Astrocyte (in vitro differentiated cells and primary cell): ENCODE measurements at regions not wholly inside any gene's neighbourhood (a gene's known extent, or its start where the extent isn't known, plus 50 kb on each side); places are given as distances from the start of the nearest gene placed in this dataset.
A peak's percentile ranks its signal among the peaks of the same experiment; 100 is the strongest.

Experiments used
- DNase-seq: peaks from one replicate; pipeline ENCODE4 v3.0.0-alpha.2; 2010; ENCODE audit warnings: low read depth
- FAIRE-seq: peaks from 2 replicates; lab custom pipeline; 2011; peaks lifted over from hg19 to GRCh38; lab: Jason Lieb, UNC
- H2AFZ ChIP-seq: 2 replicates; pipeline ENCODE4 v1.6.0; 2012; ENCODE audit warnings: low read depth, low read length, inconsistent platforms
- H3K27ac ChIP-seq: 2 replicates; pipeline ENCODE4 v1.5.1; 2011; ENCODE audit warnings: low read depth, low read length, inconsistent platforms
- H3K27me3 ChIP-seq: 2 replicates; pipeline ENCODE4 v1.6.0; 2011; ENCODE audit warnings: low read length, inconsistent platforms; ENCODE audit not compliant: insufficient read depth
- H3K36me3 ChIP-seq: 2 replicates; pipeline ENCODE4 v1.5.1; 2011; ENCODE audit warnings: low read length, inconsistent platforms; ENCODE audit not compliant: insufficient read depth
- H3K4me1 ChIP-seq: 2 replicates; pipeline ENCODE4 v1.5.1; 2011; ENCODE audit warnings: low read length, inconsistent platforms; ENCODE audit not compliant: insufficient read depth
- H3K4me2 ChIP-seq: 2 replicates; pipeline ENCODE4 v1.6.0; 2012; ENCODE audit warnings: low read length, inconsistent platforms
- H3K4me3 ChIP-seq: 2 replicates; pipeline ENCODE4 v1.5.1; 2011; ENCODE audit warnings: low read depth, mild to moderate bottlenecking, low read length, inconsistent platforms; ENCODE audit not compliant: insufficient read depth
- H3K79me2 ChIP-seq: 2 replicates; pipeline ENCODE4 v1.6.0; 2012; ENCODE audit warnings: mild to moderate bottlenecking, low read length, inconsistent platforms; ENCODE audit not compliant: insufficient read depth
- H3K9ac ChIP-seq: 2 replicates; pipeline ENCODE4 v1.6.0; 2012; ENCODE audit warnings: mild to moderate bottlenecking, low read length, inconsistent platforms
- H3K9me3 ChIP-seq: 2 replicates; pipeline ENCODE4 v1.5.1; 2012; ENCODE audit warnings: low read depth, mild to moderate bottlenecking, low read length, inconsistent platforms; ENCODE audit not compliant: insufficient read depth
- H4K20me1 ChIP-seq: 2 replicates; pipeline ENCODE4 v1.6.0; 2012; ENCODE audit warnings: low read length, inconsistent platforms; ENCODE audit not compliant: insufficient read depth
- H3K27ac Mint-ChIP-seq: one replicate; pipeline ENCODE4 v1.8.0; 2021; ENCODE audit warnings: mild to moderate bottlenecking, mixed read lengths; ENCODE audit not compliant: unreplicated experiment
- H3K27me3 Mint-ChIP-seq: one replicate; pipeline ENCODE4 v1.8.0; 2021; ENCODE audit warnings: low read depth, mixed read lengths; ENCODE audit not compliant: unreplicated experiment
- H3K36me3 Mint-ChIP-seq: one replicate; pipeline ENCODE4 v1.8.0; 2021; ENCODE audit warnings: low read depth, mixed read lengths; ENCODE audit not compliant: unreplicated experiment
- H3K4me1 Mint-ChIP-seq: one replicate; pipeline ENCODE4 v1.8.0; 2021; ENCODE audit warnings: low read depth, mixed read lengths; ENCODE audit not compliant: unreplicated experiment
- H3K4me3 Mint-ChIP-seq: one replicate; pipeline ENCODE4 v1.8.0; 2021; ENCODE audit warnings: mild to moderate bottlenecking, moderate library complexity, mixed read lengths; ENCODE audit not compliant: unreplicated experiment
- H3K9me3 Mint-ChIP-seq: one replicate; pipeline ENCODE4 v1.8.0; 2021; ENCODE audit warnings: mild to moderate bottlenecking, mixed read lengths; ENCODE audit not compliant: unreplicated experiment
- EZH2 ChIP-seq: IDR thresholded peaks from 2 replicates; pipeline ENCODE4 v1.6.1; 2012; ENCODE audit warnings: mild to moderate bottlenecking, low read length, inconsistent platforms; ENCODE audit not compliant: insufficient read depth
- TF ChIP-seq, protein P1 (sequence below): IDR thresholded peaks from 2 replicates; pipeline ENCODE4 v1.5.1; 2011; ENCODE audit warnings: low read depth, mild to moderate bottlenecking, inconsistent platforms, low read length, moderate library complexity; ENCODE audit not compliant: insufficient read depth

DNA sequence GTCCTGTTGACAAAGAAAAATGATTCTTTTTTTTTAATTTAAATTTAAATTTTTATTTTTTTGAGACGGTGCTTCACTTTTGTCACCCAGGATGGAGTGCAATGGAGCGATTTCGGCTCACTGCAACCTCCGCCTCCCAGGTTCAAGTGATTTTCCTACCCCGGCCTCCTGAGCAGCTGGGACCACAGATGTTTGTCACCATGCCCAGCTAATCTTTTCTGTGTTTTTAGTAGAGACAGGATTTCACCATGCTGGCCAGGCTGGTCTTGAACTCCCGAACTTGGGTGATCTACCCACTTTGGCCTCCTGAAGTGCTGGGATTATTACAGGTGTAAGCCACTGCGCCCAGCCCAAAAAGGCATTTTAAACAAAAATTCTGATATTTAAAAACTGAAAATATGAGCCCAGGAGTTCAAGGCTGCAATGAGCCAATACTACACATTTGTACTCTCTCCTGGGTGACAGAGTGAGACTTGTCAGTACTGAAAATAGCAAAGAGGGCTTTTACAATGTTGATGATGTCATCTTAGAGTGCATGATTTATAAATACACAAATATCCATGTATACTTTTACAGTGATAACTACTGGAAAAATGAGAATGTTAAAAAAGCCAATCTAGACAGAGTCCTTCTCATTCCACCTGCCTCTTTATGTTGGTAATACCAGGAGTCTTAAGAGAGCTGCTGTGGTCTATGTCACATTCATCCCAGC lies 56.0 kb upstream of the STUM start:
- Histone ChIP-seq H3K9me3 (no peaks in the 10 kb centered on the region), H4K20me1 (no peaks in the 10 kb centered on the region), H3K4me2 (no peak overlapping the region), H3K4me3 (no peak overlapping the region), H2AFZ (no peak overlapping the region), H3K27me3 (peaks cover 12% of the 10 kb centered on the region), H3K36me3 (no peaks in the 10 kb centered on the region), H3K9ac (no peak overlapping the region), H3K79me2 (no peaks in the 10 kb centered on the region), H3K4me1 (no peaks in the 10 kb centered on the region), H3K27ac (no peak overlapping the region)
- no peaks in the 10 kb centered on the region for H3K36me3 Mint-ChIP-seq
- no peak overlapping the region for H3K27ac Mint-ChIP-seq
- DNase-seq (no peak), FAIRE-seq (no peak)
- H3K4me1 Mint-ChIP-seq, result no peaks in the 10 kb centered on the region
- H3K9me3 Mint-ChIP-seq, result no peaks in the 10 kb centered on the region
- no peak overlapping the region for H3K4me3 Mint-ChIP-seq
- TF ChIP-seq, protein P1, sequence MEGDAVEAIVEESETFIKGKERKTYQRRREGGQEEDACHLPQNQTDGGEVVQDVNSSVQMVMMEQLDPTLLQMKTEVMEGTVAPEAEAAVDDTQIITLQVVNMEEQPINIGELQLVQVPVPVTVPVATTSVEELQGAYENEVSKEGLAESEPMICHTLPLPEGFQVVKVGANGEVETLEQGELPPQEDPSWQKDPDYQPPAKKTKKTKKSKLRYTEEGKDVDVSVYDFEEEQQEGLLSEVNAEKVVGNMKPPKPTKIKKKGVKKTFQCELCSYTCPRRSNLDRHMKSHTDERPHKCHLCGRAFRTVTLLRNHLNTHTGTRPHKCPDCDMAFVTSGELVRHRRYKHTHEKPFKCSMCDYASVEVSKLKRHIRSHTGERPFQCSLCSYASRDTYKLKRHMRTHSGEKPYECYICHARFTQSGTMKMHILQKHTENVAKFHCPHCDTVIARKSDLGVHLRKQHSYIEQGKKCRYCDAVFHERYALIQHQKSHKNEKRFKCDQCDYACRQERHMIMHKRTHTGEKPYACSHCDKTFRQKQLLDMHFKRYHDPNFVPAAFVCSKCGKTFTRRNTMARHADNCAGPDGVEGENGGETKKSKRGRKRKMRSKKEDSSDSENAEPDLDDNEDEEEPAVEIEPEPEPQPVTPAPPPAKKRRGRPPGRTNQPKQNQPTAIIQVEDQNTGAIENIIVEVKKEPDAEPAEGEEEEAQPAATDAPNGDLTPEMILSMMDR, result no peak
- TF ChIP-seq EZH2, result no peak
- H3K27me3 Mint-ChIP-seq, result peaks cover 32% of the 10 kb centered on the region

DNA sequence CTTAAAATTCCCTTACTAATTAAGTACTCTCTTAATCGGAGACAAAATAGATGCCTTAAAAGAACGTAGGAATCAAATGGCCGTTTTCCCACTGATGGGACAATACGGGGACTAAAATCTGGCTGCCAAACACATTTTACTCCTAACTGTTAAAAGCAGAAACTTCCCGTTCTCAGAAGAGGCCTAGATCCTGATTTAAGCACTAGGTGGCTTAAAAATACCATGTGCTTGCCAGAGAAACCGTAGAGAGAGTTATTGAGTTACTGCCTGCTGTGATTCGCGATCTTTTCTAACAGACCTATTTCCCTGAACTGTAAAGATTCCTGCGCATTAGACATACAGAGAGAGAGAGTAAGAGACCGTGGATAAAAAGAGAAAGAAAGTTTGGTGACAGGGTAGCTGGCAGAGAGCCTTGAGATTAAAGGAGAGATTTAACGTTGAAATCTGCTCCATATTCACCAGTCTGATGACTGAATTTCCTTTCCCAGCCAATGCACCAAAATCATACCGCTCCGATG lies 54.4 kb upstream of the STUM start:
- Histone ChIP-seq H3K4me3 (no peak overlapping the region), H3K36me3 (no peaks in the 10 kb centered on the region), H3K79me2 (no peaks in the 10 kb centered on the region), H4K20me1 (no peaks in the 10 kb centered on the region), H3K4me2 (no peak overlapping the region), H3K27me3 (peaks cover 14% of the 10 kb centered on the region), H3K9ac (no peak overlapping the region), H2AFZ (peak overlapping the region; percentile 8), H3K4me1 (no peaks in the 10 kb centered on the region), H3K9me3 (no peaks in the 10 kb centered on the region), H3K27ac (no peak overlapping the region)
- Mint-ChIP-seq H3K4me1 (peaks cover 2% of the 10 kb centered on the region), H3K4me3 (no peak overlapping the region), H3K9me3 (no peaks in the 10 kb centered on the region), H3K36me3 (no peaks in the 10 kb centered on the region), H3K27ac (no peak overlapping the region), H3K27me3 (peaks cover 32% of the 10 kb centered on the region)
- FAIRE-seq, result no peak
- no peak for DNase-seq
- TF ChIP-seq, protein P1, result no peak
- no peak for TF ChIP-seq EZH2

DNA sequence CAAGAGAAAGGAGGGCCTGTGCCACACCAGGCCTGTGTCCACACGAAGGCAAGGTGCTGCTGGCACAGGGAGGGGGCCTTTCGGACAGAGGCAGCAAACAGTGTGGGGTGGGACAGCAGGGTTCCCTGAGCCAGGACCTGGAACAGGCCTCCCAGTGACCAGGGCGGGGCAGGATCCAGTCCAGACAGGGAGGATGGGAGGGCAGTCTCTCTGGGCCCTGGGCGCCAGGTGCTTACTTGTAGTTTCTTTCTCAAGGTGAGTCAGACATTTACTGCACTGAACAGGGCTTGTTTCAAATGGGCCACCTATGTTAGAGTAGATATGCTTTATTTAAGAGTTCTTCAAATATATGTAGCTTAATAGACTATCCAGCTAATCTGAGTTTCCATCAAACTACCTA lies 52.8 kb upstream of the STUM start:
- H3K4me1 ChIP-seq, result no peaks in the 10 kb centered on the region
- H3K9me3 Mint-ChIP-seq, result peaks cover 6% of the 10 kb centered on the region
- H3K9me3 ChIP-seq, result no peaks in the 10 kb centered on the region
- H3K79me2 ChIP-seq, result no peaks in the 10 kb centered on the region
- no peak overlapping the region for H3K27ac ChIP-seq
- TF ChIP-seq, protein P1, result no peak
- no peak for TF ChIP-seq EZH2
- no peak overlapping the region for H3K4me3 ChIP-seq
- no peaks in the 10 kb centered on the region for H4K20me1 ChIP-seq
- no peak overlapping the region for H3K27ac Mint-ChIP-seq
- no peak overlapping the region for H3K9ac ChIP-seq
- H3K4me2 ChIP-seq, result no peak overlapping the region
- no peak for DNase-seq
- peaks cover 27% of the 10 kb centered on the region for H3K27me3 Mint-ChIP-seq
- peaks cover 14% of the 10 kb centered on the region for H3K27me3 ChIP-seq
- H3K4me3 Mint-ChIP-seq, result no peak overlapping the region
- no peaks in the 10 kb centered on the region for H3K36me3 Mint-ChIP-seq
- H3K4me1 Mint-ChIP-seq, result peaks cover 2% of the 10 kb centered on the region
- H2AFZ ChIP-seq, result no peak overlapping the region
- no peaks in the 10 kb centered on the region for H3K36me3 ChIP-seq
- FAIRE-seq, result no peak
